ENCODE measurements at regions not wholly inside any gene's neighbourhood (a gene's known extent, or its start where the extent isn't known, plus 50 kb on each side); places are given as distances from the start of the nearest gene placed in this dataset.

DNA sequence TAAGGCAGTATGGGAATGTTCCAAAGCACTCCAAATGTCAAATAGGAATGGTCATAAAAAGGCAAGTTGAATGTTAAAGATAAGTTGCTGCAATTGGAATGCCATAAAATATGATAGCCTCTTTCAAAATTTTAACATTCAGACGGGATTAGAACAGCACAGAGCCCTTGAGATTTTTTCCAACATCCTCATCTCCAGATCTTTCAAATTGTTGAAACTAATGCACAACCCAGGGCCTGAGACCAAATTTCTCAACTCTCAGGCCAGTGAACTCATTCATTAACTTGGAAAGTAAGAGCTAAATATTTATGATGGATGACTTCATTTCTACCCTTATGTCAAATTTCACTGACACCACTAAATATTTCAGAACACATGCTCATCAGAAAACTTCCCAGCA, 346.5 kb upstream of the XYLT1 start:
- H3K27me3 ChIP-seq (replicated peaks in 1 of 7), result no peaks in the 10 kb centered on the region
- intact Hi-C loops (cut with DNase I; ENCODE audit: low total_unique reads), result no loop called here
- DNase-seq, result no peak
- no peaks in the 10 kb centered on the region for H3K4me1 ChIP-seq
- TF ChIP-seq POLR2AphosphoS5 (IDR thresholded peaks at IDR 0.05), result no peak
- TF ChIP-seq POLR2A (IDR thresholded peaks at IDR 0.05), result no peak
- TF ChIP-seq, protein P1, sequence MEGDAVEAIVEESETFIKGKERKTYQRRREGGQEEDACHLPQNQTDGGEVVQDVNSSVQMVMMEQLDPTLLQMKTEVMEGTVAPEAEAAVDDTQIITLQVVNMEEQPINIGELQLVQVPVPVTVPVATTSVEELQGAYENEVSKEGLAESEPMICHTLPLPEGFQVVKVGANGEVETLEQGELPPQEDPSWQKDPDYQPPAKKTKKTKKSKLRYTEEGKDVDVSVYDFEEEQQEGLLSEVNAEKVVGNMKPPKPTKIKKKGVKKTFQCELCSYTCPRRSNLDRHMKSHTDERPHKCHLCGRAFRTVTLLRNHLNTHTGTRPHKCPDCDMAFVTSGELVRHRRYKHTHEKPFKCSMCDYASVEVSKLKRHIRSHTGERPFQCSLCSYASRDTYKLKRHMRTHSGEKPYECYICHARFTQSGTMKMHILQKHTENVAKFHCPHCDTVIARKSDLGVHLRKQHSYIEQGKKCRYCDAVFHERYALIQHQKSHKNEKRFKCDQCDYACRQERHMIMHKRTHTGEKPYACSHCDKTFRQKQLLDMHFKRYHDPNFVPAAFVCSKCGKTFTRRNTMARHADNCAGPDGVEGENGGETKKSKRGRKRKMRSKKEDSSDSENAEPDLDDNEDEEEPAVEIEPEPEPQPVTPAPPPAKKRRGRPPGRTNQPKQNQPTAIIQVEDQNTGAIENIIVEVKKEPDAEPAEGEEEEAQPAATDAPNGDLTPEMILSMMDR (IDR thresholded peaks at IDR 0.05 in 8 of 11, conservative IDR thresholded peaks at IDR 0.05 in 3 of 11), result no peak
- H3K9me3 ChIP-seq, result peaks cover 0 to 30% (median 23%) of the 10 kb centered on the region in 8 donors
- H3K27ac ChIP-seq, result no peak overlapping the region
- H3K36me3 ChIP-seq, result no peaks in the 10 kb centered on the region
- no peak overlapping the region for H3K4me3 ChIP-seq
- 49 to 71% (median 55%) methylated on average over 1 of the region's 1 CpG for WGBS, 5 donors

DNA sequence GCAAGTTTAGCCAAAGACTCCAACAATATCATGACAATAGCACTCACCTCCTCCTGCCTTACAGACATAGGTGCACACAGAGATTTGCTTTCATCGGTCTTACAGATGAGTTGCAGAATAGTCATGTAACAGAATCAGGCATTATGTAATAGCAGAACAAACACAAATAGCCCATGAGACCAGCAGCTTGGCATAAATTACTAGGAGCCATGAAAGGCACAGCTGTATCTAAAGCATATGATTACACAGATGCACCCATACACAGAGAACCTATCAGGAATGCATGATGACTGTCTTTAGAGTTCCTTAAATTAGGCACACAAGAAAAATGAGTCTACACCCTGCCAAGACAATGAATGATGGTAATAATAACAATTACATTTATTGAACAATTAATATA, 342.0 kb upstream of the XYLT1 start:
- TF ChIP-seq POLR2AphosphoS5 (IDR thresholded peaks at IDR 0.05), result no peak
- TF ChIP-seq POLR2A (IDR thresholded peaks at IDR 0.05), result no peak
- TF ChIP-seq, protein P1 (IDR thresholded peaks at IDR 0.05 in 8 of 11, conservative IDR thresholded peaks at IDR 0.05 in 3 of 11), result no peak
- H3K36me3 ChIP-seq, result no peaks in the 10 kb centered on the region
- no peaks in the 10 kb centered on the region for H3K27me3 ChIP-seq (replicated peaks in 1 of 7)
- no peak for DNase-seq
- no peak overlapping the region for H3K27ac ChIP-seq
- H3K4me1 ChIP-seq, result no peaks in the 10 kb centered on the region
- no peak overlapping the region for H3K4me3 ChIP-seq
- WGBS, 5 donors, result 90 to 100% (median 92%) methylated on average over 1 of the region's 1 CpG
- intact Hi-C loops (cut with DNase I; ENCODE audit: low total_unique reads), result no loop called here
- H3K9me3 ChIP-seq, result peaks cover 0 to 31% (median 23%) of the 10 kb centered on the region in 8 donors

DNA sequence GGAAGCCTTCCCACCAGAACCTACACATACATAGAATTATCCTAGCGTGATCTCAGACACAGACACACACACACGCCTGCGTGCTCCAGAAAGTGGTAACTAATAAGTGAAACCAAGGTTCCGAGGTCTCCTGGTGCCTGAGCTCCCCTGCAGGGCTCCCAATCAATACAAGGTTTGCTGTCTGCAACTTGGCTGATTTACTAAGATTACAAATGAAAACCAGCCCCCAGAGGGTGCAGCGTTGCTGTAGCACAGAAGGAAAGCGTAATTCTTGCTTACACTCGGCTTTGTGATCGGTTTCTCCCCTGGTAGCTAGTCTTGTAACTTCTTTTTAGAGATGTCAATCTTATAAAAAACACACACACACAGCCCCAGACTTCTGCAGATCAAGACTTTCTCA, 334.1 kb upstream of the XYLT1 start:
- Histone ChIP-seq H3K9me3 (no peaks in the 10 kb centered on the region), H3K27me3 (replicated peaks in 1 of 7) (peaks cover 0 to 24% (median 0%) of the 10 kb centered on the region in 7 donors), H3K4me3 (no peak overlapping the region), H3K27ac (no peak overlapping the region), H3K4me1 (no peaks in the 10 kb centered on the region), H3K36me3 (no peaks in the 10 kb centered on the region)
- TF ChIP-seq, protein P1 (IDR thresholded peaks at IDR 0.05 in 8 of 11, conservative IDR thresholded peaks at IDR 0.05 in 3 of 11), result no peak
- TF ChIP-seq POLR2A (IDR thresholded peaks at IDR 0.05) (no peak), POLR2AphosphoS5 (IDR thresholded peaks at IDR 0.05) (no peak)
- WGBS, 5 donors, result 74 to 85% (median 80%) methylated on average over 8 of the region's 8 CpGs
- intact Hi-C loops (cut with DNase I; ENCODE audit: low total_unique reads), result no loop called here
- no peak for DNase-seq

DNA sequence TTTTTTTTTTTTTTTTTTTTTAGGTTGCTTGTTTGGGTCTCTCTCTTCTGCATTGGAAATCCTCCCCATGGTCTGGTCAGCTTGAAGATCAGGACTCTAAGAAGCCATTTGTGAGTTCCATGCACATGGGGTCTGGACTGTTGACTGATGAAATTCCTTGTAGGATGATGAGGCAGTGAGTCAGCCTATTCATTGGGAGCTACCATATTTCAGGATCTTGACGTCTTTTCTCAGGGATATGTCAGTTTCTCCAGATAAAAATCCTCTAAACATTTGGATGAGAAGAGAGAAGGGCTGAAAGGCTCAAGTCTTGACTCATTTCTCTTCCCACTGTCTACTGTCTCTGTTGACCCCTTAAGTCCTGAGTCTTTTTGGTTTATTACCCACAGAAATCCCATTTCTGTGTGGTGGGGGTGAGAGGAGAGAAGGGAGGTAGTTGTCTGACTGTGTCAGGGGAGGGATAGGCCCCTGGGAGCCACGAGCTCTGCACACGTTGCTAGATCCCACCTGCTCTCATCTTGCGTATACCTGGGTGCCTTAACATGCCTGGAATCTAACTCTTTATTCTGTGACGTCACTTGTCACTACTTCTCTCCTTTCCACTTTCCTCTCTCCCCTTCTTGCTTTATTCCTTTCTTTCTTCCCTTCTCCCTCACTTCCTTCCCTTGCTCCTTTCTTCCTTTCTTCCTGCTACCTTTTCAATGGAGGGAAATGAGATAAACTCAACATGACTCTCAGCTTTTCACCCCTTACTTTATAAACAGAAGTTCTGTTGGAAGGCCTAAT, 333.1 kb upstream of the XYLT1 start:
- DNase-seq, result no peak
- 53 to 83% (median 66%) methylated on average over 5 of the region's 5 CpGs for WGBS, 5 donors
- H3K4me1 ChIP-seq, result no peaks in the 10 kb centered on the region
- no peak overlapping the region for H3K4me3 ChIP-seq
- H3K27me3 ChIP-seq (replicated peaks in 1 of 7), result peaks cover 0 to 24% (median 0%) of the 10 kb centered on the region in 7 donors
- H3K27ac ChIP-seq, result no peak overlapping the region
- TF ChIP-seq, protein P1 (IDR thresholded peaks at IDR 0.05 in 8 of 11, conservative IDR thresholded peaks at IDR 0.05 in 3 of 11), result no peak
- intact Hi-C loops (cut with DNase I; ENCODE audit: low total_unique reads), result no loop called here
- no peaks in the 10 kb centered on the region for H3K9me3 ChIP-seq
- no peaks in the 10 kb centered on the region for H3K36me3 ChIP-seq
